Islet precursor cell (in vitro differentiated cells): ENCODE measurements at regions not wholly inside any gene's neighbourhood (a gene's known extent, or its start where the extent isn't known, plus 50 kb on each side); places are given as distances from the start of the nearest gene placed in this dataset.

Experiments
- DNase-seq: peaks from one replicate; pipeline ENCODE4 v3.0.0-alpha.2; 2018

DNA sequence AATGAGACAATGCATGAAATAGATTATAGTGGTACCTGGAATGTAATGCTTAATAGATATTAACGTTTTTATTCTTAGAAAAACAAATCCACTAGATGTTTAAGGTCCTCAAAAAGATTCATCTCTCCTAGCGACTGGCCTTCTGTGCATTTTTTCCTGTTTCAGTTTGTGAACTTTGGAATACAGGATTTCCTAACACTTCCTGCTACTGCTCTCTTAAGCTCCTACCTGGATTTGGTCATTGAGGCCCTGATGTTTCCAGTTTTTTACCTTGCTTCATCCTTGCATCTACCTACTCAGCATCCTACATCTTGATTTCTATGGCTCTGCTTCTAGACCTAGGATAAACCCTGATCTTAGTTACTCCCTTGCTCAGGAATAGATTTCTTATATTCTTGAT lies 188.4 kb downstream of the ABCC12 start:
- DNase-seq = no peak

DNA sequence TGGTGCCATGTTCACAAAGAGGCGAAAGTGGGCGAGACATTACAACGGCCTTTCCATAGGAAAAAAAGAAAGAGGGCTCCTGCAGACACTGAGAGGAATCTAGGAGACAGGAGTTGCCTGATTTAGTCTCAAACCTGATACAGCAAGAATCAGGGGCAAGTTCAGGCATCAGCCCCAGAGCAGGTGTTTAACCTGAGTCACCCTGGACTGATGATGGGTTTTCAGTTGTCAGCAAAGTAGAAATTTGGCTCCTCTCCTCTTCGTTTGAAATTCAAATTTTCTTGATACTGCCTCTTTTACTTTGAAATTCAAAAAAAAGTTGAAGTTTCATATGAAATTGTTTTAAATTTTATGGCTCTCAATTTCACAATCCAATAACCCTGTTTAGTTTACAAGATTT lies 189.5 kb downstream of the ABCC12 start:
- no peak for DNase-seq

DNA sequence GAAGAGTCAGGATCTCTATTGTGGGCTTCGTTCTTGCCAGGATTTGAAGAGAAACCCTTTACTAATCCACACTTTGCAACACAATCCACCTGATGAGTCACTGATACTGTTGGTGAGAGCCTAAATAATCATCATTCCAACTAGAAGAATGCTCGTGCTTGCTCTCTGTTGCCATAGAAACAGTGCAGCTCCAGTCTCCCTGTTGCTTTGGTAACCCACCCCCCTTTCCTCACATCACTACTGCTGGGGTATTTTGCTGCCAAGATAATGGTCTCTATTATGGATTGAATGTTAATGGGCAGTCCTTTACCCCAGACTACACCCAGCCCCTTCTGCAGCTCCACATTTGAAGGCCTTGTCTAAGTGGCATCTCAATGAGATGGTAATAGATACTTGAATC lies 190.4 kb downstream of the ABCC12 start:
- DNase-seq = peak; percentile 56

DNA sequence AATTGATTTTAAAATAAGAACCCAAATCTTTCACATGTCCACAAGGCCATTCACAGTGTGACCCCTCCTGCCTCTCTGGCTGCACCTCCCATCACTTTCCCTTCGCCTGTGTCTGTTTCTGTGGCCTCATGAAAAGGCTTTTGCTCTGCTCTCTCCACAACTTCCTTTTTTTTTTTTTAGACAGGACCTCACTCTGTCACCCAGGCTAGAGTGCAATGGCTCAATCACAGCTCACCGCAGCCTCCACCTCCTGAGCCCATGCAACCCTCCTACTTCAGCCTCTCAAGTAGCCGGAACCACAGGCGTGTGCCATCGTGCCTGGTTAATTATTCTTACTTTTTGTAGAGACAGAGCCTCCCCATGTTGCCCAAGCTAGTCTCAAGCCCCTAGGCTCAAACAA lies 197.1 kb downstream of the ABCC12 start:
- DNase-seq = no peak

DNA sequence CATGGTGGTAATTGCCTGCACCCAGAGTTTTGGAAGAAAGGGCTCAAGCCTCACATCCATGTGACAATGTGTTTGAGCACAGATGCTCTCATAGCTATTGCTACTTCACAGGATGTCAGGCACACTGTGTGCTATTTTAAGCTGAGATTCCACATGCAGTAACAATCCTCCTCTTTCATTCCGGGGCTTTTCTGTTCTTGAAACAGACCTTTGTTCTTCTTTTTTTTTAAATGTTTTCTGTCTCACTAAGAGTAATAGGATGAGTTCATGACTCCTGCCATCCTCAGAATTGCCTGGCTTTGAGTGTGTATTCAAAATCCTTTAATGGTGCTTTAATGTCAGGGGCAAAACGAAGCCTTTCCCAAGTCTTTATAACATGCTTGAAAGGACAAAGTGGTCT lies 198.9 kb downstream of the ABCC12 start:
- DNase-seq = no peak

DNA sequence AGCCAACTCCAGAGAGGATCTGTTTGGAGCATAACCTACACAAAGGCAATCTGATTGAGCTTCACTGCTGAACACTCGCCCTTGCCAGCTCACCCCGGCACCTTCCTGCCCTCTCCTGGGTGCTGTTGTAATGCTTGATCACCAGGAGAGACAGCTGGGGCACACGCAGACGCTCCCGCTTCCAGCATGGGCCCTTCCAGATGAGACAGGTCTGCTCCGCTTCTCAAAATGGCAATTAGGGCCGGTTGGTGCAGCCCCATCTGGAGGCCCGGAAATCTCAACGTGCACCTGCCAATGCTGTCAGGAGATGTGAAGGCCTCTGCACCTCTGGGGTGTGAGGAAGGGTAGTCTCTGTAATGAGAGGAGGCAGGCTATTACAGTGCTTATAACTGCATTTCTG lies 206.1 kb downstream of the ABCC12 start:
- DNase-seq = no peak

DNA sequence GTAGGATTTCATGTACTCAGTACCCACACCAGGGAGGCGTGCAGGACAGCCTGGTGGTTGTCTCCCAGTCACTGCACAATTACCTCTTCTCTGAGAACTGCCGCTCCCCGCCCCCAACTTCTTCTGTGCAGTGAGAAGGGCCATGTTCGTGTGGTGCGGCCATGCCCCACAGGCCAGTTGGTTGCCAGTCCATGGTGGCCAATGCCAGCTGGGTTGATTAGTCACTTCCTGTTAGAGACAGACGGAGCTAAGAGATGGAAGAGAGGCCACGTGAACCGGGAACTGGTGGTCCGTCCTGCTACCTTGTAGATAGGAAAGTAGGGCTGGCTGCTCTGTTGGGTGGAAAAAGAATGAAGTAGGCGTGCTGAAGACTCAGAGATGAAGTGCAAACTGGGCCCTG lies 206.5 kb downstream of the ABCC12 start:
- DNase-seq = no peak

DNA sequence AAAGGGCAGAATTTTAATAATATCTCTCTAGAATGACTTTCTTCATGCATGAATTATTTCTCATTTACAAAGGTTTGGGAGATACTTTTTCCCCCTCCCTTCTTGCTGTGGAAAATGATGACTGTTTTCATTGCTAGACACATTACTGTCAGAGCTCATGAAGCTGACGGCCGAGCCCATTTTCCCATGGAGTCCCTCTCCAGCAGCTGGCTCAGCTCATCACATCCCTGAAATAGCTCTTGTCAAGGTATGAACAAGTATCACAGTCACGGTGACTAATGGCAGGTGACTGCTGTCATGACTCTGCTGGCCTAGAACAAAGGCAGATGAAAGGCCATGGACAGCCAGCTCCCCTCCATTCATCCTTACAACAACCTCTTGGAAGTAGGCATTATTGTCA lies 208.1 kb downstream of the ABCC12 start:
- no peak for DNase-seq

DNA sequence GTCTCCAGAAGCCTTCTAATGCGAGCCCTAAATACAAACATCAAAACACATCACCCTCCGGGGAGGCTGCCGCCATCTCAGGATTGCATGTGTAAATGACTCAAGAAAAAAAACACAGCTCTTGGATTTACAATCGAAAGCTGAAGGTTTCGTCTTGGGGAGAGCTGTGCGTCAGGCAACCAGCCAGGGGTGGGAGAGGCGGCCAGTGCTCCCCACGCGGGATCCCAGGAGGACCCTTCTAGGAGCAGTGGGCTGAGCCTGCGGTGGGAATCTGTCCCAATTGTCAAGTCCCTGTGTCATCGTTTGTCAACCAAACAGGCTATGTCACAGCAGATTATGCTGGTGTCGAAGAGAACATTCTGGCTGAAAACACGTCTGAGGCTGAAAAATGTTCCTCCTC lies 209.7 kb downstream of the ABCC12 start:
- DNase-seq = no peak

DNA sequence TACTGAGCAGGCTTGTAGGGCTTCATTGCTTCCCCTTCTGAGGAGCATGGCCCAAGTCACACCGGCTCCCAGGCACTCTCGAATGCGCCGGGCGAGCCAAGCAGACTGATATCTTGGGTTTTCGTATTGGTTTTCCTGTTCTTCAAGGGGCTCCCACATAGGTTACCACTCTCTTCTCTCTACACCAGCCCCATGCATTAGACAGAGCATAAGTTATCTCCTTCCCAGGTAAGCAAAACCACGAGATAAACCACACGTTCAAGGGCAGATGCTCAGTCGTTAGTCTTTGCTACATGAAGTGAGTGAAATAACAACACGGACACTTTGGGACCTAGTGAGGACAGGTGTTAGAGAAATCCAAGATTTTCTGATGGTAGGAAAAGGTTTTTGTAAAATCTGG lies 211.2 kb downstream of the ABCC12 start:
- no peak for DNase-seq

DNA sequence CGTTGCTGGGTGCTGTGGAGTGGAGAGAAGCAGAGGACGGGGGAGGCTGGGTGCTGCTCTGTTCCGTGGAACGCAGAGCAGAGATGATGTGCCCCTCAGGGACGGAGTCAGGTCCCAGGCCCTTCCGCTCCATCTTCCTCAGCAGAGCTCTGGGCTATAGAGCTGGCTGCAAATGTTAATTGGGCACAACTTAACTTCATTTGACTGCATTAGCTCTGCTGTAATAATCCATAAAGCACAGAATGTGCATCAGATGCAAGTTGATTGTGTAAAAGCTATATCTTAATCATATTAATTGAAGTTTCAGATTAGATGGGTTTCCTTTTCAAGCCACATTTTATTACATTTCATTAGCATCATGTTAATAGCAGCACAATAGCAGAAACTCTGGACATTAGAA lies 212.6 kb downstream of the ABCC12 start:
- no peak for DNase-seq

DNA sequence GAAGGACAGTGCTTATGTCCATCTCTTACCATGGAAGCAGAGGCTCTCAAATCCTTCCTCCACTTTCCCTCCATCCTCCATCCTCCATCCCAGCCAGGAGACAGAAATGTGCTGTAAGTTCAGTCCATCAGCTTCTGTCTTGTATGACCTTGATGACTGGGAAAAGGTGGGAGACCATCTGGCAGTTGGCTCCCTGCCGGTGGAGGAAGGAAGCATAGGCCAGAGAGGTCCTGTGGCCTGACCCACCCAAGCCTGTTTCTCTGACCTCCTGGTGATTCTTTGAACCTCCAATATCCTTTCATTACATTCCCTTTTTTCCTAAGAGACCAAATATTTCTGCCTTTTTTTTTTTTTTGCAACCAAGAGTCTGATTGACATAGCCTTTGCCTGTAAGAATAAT lies 215.3 kb downstream of the ABCC12 start:
- DNase-seq = no peak

DNA sequence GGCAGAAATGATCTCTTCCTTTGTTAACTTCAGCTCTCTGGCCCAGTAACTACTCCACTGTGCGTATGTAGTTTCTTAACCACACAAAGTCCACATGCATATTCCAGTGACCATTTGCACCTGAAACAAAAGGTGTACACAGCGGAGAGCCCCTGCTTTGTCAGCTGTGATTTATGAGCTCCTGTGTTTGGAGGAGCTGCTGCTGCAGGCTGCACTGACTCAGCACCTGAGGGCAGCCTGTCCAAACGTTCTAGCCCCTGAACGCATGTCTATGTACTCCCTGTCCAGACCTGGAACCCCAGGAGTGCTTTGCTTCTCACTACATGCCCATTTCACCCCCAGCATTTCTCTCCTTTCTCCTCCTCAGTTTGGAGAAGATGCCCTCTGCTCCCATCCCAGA lies 216.1 kb downstream of the ABCC12 start:
- no peak for DNase-seq

DNA sequence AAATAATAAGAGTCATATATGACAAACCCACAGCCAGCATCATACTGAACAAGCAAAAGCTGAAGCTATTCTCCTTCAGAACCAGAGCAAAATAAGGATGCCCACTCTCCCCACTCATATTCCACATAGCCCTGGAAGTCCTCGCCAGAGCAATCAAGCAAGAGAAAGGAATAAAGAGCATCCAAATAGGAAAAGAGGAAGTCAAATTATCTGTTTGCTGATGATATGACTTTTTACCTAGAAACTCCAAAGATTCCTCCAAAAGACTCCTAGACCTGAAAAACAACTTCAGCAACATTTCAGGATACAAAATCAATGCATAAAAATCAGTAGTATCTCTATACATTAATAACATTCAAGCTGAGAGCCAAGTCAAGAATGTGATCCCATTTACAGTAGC lies 217.5 kb downstream of the ABCC12 start:
- DNase-seq = no peak

DNA sequence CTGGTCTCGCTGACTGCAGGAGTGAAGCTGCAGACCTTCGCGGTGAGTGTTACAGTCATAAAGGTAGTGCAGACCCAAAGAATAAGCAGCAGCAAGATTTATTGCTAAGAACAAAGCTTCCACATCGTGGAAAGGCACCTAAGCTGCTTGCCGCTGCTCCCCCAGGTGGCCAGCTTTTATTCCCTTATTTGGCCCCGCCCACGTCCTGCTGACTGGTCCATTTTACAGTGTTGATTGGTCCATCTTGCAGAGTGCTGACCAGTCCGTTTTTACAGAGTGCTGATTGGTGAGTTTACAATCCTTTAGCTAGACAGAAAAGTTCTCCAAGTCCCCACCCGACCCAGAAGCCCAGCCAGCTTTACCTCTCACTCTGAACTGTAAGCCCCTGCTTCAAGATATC lies 227.8 kb downstream of the ABCC12 start:
- no peak for DNase-seq

DNA sequence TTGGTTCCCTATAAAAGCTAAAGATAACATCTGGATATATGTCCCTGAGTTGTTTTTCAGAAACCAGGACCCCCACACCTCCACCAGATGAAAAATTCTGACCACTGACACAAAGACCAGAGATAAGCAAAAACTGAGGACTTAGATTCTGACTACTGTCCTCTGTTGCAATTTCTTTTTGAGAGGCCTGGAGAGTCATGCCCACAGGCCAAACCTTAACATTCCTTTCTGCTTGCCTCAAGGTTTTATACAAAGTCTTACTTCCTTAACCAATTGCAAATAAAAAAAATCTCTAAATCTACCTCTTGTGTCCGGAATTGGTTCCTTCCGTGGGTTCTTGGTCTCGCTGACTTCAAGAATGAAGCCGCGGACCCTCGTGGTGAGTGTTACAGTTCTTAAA lies 228.5 kb downstream of the ABCC12 start:
- DNase-seq = no peak

DNA sequence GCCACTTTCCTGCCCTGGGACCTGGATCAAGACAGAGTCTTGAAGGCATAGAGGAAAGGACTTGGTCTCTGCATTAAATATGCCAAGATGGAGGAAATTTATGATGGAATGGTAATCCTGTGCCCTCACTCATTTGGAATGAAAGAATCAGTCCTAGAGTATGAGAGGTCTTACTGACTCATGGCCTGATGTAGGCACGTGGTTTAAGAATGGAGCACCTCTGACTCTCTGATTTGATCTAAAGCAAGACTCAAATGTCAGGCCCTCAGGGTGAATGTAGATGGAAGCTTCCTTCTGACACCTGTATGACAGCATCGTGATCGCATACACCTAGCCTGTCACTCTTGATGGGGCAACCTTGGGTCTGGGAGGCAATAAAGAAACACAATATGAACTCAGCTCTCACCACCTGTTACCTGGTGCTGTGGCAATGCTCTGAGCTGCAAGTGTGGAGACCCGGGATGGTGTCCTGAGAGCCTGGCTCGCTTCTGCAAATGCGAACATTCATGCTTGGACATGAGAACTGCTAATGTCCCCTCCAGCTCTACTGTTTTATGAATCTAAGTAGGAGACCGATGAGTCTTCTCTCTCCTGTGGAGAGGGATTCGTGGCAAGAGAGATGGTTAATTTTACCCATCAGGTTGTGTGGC lies 229.9 kb downstream of the ABCC12 start:
- DNase-seq = no peak

DNA sequence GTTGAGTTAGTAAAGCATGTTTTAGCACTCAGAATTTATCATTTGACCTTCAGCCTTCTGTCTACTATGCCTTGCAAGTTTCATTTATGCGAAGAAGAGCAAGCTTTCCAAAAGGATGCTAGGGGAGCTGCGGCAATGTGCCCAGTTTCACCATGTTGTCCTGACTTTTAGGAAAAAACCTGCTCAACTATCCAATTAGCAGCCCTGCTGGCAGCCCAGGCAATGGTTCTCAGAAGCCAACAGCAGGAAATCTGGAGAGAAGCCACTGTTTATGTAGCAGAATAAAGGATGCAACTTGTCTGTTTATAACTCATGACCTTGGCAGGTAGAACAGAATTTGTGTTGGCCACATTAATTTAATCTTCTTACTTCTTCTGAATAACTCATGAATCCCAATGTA lies 230.8 kb downstream of the ABCC12 start:
- DNase-seq = no peak

DNA sequence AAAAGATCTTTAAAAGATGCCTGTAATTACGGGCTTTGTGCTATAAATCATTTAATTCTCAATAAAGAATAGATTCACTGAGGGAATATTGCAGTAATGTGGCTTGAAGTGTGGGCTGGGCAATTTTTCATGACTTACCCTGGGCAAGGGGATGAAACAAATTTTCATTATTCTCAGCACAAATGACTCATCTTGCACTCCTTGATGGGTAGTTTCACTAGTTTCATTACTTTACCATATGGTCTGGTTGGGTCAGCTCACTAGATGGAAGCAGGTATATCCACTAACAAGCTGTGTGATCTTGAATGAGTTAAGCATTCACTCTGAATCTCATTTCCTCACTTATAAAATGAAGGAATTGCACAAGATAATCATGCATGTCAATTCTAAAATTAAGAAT lies 234.3 kb downstream of the ABCC12 start:
- DNase-seq = no peak

DNA sequence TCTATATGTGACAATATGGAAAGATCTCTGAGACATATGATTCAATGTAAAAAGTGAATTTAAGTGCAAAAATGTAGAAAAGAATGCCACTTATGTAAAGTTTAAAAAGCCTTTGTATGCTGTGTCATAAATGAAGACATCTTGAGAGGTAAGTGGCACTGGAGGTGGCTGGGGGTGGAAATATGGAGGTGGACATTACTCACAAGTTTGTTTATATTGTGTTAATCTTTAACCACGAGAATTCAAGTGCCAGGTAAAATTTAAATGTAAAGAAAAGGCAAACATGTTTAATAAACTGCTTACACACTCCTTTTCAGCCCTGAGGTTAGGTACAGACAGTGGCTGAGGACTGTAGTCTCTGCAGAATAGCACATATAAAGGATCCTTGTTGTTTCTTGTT lies 235.1 kb downstream of the ABCC12 start:
- no peak for DNase-seq

DNA sequence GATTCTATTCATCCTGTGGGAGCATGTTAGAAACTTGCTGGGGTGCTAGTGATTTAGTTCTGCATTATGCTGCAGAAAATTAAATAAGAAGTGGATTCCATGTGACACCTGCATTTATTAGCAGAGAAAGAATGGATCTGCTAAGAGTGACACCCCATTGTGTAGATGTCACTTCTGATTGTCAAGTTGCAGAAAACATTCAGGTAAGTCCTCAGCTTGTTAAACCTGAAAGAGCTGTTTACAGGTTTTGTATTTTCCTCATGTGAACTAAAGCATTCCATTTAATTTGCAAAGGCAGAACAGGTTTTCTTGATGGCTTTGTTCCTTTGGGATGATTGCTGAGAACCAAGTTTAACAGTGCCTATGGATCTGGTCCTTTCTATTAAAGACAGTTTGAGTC lies 238.7 kb downstream of the ABCC12 start:
- DNase-seq = no peak

DNA sequence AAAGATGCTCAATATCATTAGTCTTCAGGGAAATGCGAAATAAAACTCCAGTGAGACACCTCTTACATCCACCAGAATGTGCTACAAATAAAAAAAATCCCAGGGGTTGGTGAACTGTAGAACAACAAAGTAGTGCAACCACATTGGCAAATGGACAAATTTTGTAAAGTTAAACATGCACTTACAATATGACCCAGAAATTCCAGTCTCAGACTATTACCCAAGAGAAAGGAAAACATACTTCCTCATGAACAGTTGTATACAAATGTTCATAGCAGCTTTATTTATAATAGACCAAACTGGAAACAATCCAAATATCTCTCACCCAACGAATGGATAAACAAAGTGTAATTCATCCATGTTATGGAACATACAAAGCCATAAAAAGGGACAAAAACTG lies 239.5 kb downstream of the ABCC12 start:
- DNase-seq = no peak

DNA sequence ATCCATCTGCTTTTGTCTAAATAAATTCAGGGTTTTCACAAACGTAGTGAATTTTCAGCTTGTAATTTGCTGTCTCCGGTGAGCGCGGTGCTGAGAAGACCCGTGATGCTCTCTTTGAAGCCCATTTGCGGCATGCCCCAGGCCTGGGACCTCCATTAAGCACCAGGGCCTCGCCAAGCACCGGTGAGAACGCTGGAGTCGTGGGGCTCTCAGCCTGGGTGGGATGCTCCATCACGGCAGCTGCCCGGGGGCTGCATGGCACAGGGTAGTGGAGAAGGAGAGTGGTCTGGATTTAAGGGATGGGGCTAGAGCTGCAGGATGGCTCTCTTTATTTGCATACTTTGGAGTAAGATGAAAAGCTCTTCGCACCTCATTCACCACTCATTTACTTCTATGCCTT lies 248.7 kb downstream of the ABCC12 start:
- DNase-seq = no peak

DNA sequence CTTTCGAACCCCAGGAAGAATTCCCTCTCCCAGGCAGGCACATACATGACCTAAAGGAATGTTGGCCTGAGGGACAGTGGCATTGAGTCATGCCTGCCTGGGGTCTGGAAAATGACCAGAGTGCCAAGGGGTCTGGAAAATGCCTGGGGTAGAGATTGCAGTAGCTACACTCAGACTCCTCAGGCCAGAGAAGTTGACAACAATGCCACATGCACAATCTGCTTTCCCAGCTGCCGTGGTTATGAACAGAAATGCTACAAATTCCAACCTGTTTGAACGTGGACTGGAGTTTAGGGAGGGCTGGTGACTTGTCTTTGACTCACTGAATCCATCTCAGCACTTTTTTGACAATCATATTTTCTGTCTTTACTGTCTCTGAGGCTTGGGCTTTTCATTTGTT lies 250.0 kb downstream of the ABCC12 start:
- peak; percentile 96 for DNase-seq

DNA sequence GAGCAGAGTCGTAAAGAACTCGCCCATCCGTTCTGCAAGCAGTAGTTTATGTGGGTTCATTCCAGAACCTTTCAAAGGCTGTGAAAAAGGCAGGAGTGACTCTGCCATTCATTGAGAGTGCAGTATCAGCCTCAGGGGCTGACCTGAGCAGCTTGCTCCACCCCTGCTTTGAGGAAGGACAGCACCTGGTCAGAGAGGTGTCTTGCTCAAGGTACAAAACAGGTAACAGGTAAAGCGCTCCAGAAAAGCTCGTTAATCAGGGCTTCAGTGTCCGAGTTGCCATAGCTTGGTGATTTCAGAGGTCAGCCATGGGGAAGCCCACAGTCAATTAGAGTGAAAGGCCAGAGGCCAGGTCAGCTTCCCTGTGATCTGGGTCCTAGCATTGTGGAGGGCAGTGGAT lies 251.1 kb downstream of the ABCC12 start:
- peak; percentile 77 for DNase-seq

DNA sequence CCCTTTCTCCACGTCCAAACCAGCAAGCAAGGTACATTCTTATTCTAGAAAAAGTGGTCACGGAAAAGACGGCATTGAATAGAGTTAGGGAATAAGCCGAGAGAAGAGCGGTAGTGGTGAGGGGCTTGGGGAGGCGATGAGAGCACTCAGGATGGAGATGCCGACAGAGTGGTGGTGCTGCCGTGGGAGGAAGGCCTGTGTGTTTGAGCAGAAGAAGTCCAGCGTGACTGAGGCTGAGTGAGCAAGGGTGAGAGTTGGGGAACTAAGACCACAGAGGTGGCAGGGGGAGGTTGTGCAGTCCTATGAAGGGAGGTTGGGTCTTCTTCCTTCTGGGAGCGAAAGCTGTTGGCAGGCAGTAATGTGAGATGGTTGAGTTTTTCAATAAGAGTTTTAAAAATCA lies 252.3 kb downstream of the ABCC12 start:
- DNase-seq = no peak
